GM19452 (cell line): ENCODE measurements at regions not wholly inside any gene's neighbourhood (a gene's known extent, or its start where the extent isn't known, plus 50 kb on each side); places are given as distances from the start of the nearest gene placed in this dataset.

Experiments used
- ATAC-seq: cut with Tn5 transposase; IDR thresholded peaks from one replicate; pipeline ENCODE4 v1.9.1; 2021; ENCODE audit not compliant: unreplicated experiment

GRCh38 chr1:34470401-34470800 lies 284.4 kb upstream of the GJB5 start:
- no peak for ATAC-seq

- ATAC-seq: no peak
These were observed 280.3 kb upstream of the GJB5 start for GRCh38 chr1:34474566-34474965.

- ATAC-seq: no peak
These were observed 278.5 kb upstream of the GJB5 start for GRCh38 chr1:34476371-34476770.

GRCh38 chr1:34477632-34478141 lies 277.2 kb upstream of the GJB5 start:
- no peak for ATAC-seq

GRCh38 chr1:34478515-34479076 lies 276.3 kb upstream of the GJB5 start:
- no peak for ATAC-seq

GRCh38 chr1:34479731-34480130 lies 275.1 kb upstream of the GJB5 start:
- ATAC-seq: no peak

- ATAC-seq: no peak
These were observed 266.7 kb upstream of the GJB5 start for GRCh38 chr1:34488080-34488708.

- ATAC-seq: no peak
These were observed 254.4 kb upstream of the GJB5 start for GRCh38 chr1:34500451-34500850.

GRCh38 chr1:34511802-34512201 lies 243.0 kb upstream of the GJB5 start:
- no peak for ATAC-seq

- ATAC-seq: no peak
These were observed 236.6 kb upstream of the GJB5 start for GRCh38 chr1:34518146-34518699.

GRCh38 chr1:34520111-34520510 lies 234.7 kb upstream of the GJB5 start:
- ATAC-seq: no peak

- ATAC-seq: no peak
These were observed 230.1 kb upstream of the GJB5 start for GRCh38 chr1:34524783-34525182.

- ATAC-seq: peak; percentile 63
These were observed 224.7 kb upstream of the GJB5 start for GRCh38 chr1:34529935-34530859.

GRCh38 chr1:34532113-34532512 lies 222.7 kb upstream of the GJB5 start:
- no peak for ATAC-seq

- ATAC-seq: no peak
These were observed 216.4 kb upstream of the GJB5 start for GRCh38 chr1:34538481-34538880.

GRCh38 chr1:34547046-34547674 lies 207.7 kb upstream of the GJB5 start:
- ATAC-seq: no peak

GRCh38 chr1:34549199-34549598 lies 205.6 kb upstream of the GJB5 start:
- no peak for ATAC-seq

- no peak for ATAC-seq
These were observed 176.5 kb upstream of the GJB5 start for GRCh38 chr1:34578306-34578705.

GRCh38 chr1:34582356-34582755 lies 172.5 kb upstream of the GJB5 start:
- no peak for ATAC-seq

GRCh38 chr1:34587761-34588160 lies 167.1 kb upstream of the GJB5 start:
- no peak for ATAC-seq

GRCh38 chr1:34590211-34590623 lies 164.6 kb upstream of the GJB5 start:
- ATAC-seq: no peak
